Body of pancreas (tissue), 4 donors: ENCODE measurements at regions not wholly inside any gene's neighbourhood (a gene's known extent, or its start where the extent isn't known, plus 50 kb on each side); places are given as distances from the start of the nearest gene placed in this dataset.
A peak's percentile ranks its signal among the peaks of the same experiment; 100 is the strongest.
"Not testable (repeated sequence)": the region's sequence is repeated elsewhere in the genome, so short reads cannot be mapped to it uniquely, and the experiment has no call there.

Source experiments
- ATAC-seq: fragments of 150-250 bp; one replicate; pipeline ENCODE4 v1.9.1; 2016
- DNase-seq, 4 donors: peaks; one replicate each; pipeline ENCODE4 v3.0.0-alpha.2; 2019
- H3K27ac ChIP-seq, 4 donors: fragments of 200-600 bp; sonication (generic); 1 replicate in 3 of 4; 2 replicates in 1 of 4; pipeline versions ENCODE4 v1.5.1 to v1.6.1; 2016 to 2019; ENCODE audit warnings: mild to moderate bottlenecking in 1 of 4, mixed read lengths in 1 of 4, moderate library complexity in 1 of 4
- H3K27me3 ChIP-seq, 2 donors: fragments of 200-600 bp; sonication (generic); one replicate each; pipeline ENCODE4 v1.6.0; 2016; ENCODE audit warnings: mild to moderate bottlenecking in 1 of 2
- H3K36me3 ChIP-seq, 2 donors: fragments of 200-600 bp; sonication (generic); replicated peaks in 1 of 2; 2 replicates each; pipeline ENCODE4 v1.5.1; 2016; ENCODE audit warnings: low read depth in 2 of 2; ENCODE audit not compliant: insufficient read depth in 1 of 2
- H3K4me1 ChIP-seq: fragments of 200-600 bp; sonication (generic); one replicate; pipeline ENCODE4 v1.6.0; 2016
- H3K4me3 ChIP-seq, 2 donors: fragments of 200-600 bp; sonication (generic); 1 replicate in 1 of 2; 2 replicates in 1 of 2; pipeline ENCODE4 v1.5.1; 2016 to 2019
- H3K9me3 ChIP-seq, 3 donors: fragments of 200-600 bp; sonication (generic); 1 replicate in 2 of 3; 2 replicates in 1 of 3; pipeline ENCODE4 v1.5.1; 2016
- CTCF ChIP-seq, 7 experiments: fragments of 450-650 bp in 4 of 7; fragments of 200-600 bp in 3 of 7; sonication (generic) in 3 of 7; IDR thresholded peaks; one replicate each; pipeline ENCODE4 v1.5.1; 2016 to 2019; ENCODE audit warnings: antibody characterized with exemption in 7 of 7
- POLR2A ChIP-seq, 3 donors: fragments of 450-650 bp; IDR thresholded peaks; one replicate each; pipeline ENCODE4 v1.6.1; 2016; ENCODE audit warnings: antibody characterized with exemption in 3 of 3, mild to moderate bottlenecking in 2 of 3
- WGBS, 2 donors: methylation state at CpG; one replicate each; pipeline ENCODE4 v1.1.5; 2017; 5-methylcytosine and 5-hydroxymethylcytosine counted together
- intact Hi-C: fragments of 100-400 bp; cut with DNase I; formaldehyde crosslinking; loops from one replicate; pipeline ENCODE4 v1.15.1; 2023

DNA sequence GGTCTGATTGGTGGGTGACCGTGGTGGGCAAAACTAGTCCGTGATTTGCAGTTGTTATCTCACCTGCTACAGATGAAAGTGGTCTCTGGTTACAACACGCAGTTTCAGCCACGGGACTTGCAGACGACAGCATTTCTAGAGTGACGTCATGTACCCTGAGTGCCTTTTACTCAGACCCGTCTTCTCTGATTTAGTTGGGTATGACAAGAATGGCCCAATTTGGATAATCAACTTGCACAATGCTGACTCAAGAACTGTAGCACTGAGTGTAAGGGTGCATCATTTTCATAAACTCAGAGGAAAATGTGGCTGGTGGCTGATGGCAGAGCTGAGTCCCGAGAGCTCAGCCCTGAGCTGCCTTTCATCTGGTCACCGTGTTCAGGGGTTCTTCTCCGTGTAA lies 281.4 kb upstream of the FRG1 start:
- intact Hi-C loops, result no loop called here
- TF ChIP-seq CTCF (IDR thresholded peaks at IDR 0.05) (no peak), POLR2A (IDR thresholded peaks at IDR 0.05) (no peak)
- Histone ChIP-seq H3K9me3 (no peaks in the 10 kb centered on the region), H3K4me3 (no peak overlapping the region), H3K36me3 (no peaks in the 10 kb centered on the region), H3K4me1 (no peaks in the 10 kb centered on the region), H3K27me3 (no peaks in the 10 kb centered on the region), H3K27ac (peak overlapping the region in 1 of 4 donors; percentile 50)
- no peak for ATAC-seq
- peak in 1 of 4 donors; percentile 42 for DNase-seq
- 62 to 70% methylated on average over 7 to 9 of the region's 10 CpGs for WGBS, 2 donors

GRCh38 chr4:189660722-189661360 lies 279.8 kb upstream of the FRG1 start:
- Histone ChIP-seq H3K36me3 (no peaks in the 10 kb centered on the region), H3K4me1 (peaks cover 3% of the 10 kb centered on the region), H3K4me3 (no peak overlapping the region), H3K9me3 (no peaks in the 10 kb centered on the region), H3K27ac (no peak overlapping the region), H3K27me3 (no peaks in the 10 kb centered on the region)
- intact Hi-C loops, result no loop called here
- ATAC-seq (no peak), DNase-seq (no peak)
- WGBS, 2 donors, result 71 to 72% methylated on average over 16 of the region's 16 CpGs
- TF ChIP-seq CTCF (IDR thresholded peaks at IDR 0.05) (no peak), POLR2A (IDR thresholded peaks at IDR 0.05) (no peak)

- TF ChIP-seq CTCF (IDR thresholded peaks at IDR 0.05), result no peak
- TF ChIP-seq POLR2A (IDR thresholded peaks at IDR 0.05), result no peak
- peaks cover 6% of the 10 kb centered on the region for H3K4me1 ChIP-seq
- intact Hi-C loops, result no loop called here
- H3K36me3 ChIP-seq, result no peaks in the 10 kb centered on the region
- no peaks in the 10 kb centered on the region for H3K27me3 ChIP-seq
- H3K9me3 ChIP-seq, result no peaks in the 10 kb centered on the region
- H3K4me3 ChIP-seq, result no peak overlapping the region
- no peak overlapping the region for H3K27ac ChIP-seq
- ATAC-seq (no peak), DNase-seq (no peak)
- 83 to 93% methylated on average over 15 to 27 of the region's 27 CpGs for WGBS, 2 donors
Measured at GRCh38 chr4:189664693-189665250, 275.9 kb upstream of the FRG1 start.

GRCh38 chr4:189665712-189666305 lies 274.9 kb upstream of the FRG1 start:
- intact Hi-C loops, H3K9me3 ChIP-seq, H3K27ac ChIP-seq, H3K4me3 ChIP-seq, H3K36me3 ChIP-seq, H3K27me3 ChIP-seq, H3K4me1 ChIP-seq, ATAC-seq: not testable (repeated sequence)
- 8 to 22% methylated on average over 2 of the region's 2 CpGs for WGBS, 2 donors
- peak in 1 of 4 donors; percentile 34 for DNase-seq

DNA sequence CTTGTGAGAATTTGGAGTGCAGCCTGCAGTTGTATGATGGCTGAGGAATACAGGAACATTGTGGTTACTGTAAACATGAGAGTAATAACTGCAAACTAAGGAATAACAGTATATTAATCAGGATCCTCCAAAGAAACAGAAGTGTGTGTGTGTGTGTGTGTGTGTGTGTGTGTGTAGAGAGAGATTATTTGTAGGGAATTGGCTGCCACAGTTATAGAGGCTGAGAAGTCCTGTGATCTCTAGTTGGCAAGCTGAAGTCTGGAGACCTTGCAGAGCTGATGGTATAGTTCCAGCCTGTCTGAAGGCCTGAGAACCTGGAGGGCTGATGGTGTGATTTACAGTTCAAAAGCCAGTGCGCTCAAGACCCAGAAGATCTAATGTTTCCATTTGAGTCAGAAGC lies 273.3 kb upstream of the FRG1 start:
- DNase-seq, H3K4me1 ChIP-seq, H3K4me3 ChIP-seq, H3K9me3 ChIP-seq, intact Hi-C loops, H3K27me3 ChIP-seq, H3K27ac ChIP-seq, H3K36me3 ChIP-seq, ATAC-seq: not testable (repeated sequence)
- 80 to 100% methylated on average over 1 of the region's 1 CpG for WGBS, 2 donors

GRCh38 chr4:189697675-189698245 lies 242.9 kb upstream of the FRG1 start:
- intact Hi-C loops, H3K27me3 ChIP-seq, H3K4me1 ChIP-seq, H3K36me3 ChIP-seq, H3K27ac ChIP-seq, ATAC-seq, H3K4me3 ChIP-seq, DNase-seq, H3K9me3 ChIP-seq: not testable (repeated sequence)
- WGBS, 2 donors, result no CpG with 5 or more reads among the region's 8 CpGs

DNA sequence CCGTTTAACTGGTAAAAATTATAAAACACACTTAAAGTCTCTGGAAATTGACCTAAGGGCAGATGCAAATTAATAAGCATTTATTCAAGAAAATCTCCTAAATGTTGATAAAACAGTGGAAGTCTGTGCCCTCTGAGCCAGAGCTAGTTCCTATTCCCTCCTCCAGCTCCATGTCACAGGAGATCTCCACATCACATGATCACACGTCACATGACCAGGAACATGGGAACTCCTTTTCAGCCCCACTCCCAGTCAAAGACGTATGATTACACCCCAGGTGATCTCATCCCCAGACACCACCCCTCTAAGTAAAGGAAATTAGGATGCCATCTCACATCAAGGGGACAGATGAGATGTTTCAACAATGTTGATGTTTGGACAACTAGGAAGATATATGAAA lies 237.7 kb upstream of the FRG1 start:
- H3K36me3 ChIP-seq, H3K27me3 ChIP-seq, H3K9me3 ChIP-seq, intact Hi-C loops, DNase-seq, ATAC-seq, H3K27ac ChIP-seq, H3K4me3 ChIP-seq, H3K4me1 ChIP-seq: not testable (repeated sequence)
- WGBS, 2 donors, result 70 to 88% methylated on average over 2 to 3 of the region's 3 CpGs

DNA sequence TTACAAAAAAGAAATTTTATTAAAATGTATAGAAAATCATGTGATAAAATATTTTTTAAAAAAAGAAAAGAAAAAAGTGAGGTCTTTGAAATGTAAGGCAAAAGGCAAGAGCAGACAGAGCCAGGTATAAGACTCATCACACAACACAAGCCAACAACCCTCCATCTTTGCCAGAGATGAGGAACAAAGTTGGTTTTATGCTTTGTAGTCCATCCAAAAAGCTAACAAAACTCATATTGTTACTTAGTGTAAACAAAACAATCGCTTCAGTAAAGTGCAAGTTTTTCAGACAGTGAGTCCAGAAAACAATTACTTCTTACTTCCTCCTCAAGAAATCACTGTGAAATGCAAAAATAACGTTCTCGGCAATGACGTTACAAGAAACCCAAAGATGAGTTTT lies 233.9 kb upstream of the FRG1 start:
- H3K27me3 ChIP-seq, H3K4me3 ChIP-seq, ATAC-seq, DNase-seq, H3K27ac ChIP-seq, H3K36me3 ChIP-seq, intact Hi-C loops, H3K4me1 ChIP-seq, H3K9me3 ChIP-seq: not testable (repeated sequence)
- WGBS, 2 donors, result 64 to 70% methylated on average over 4 of the region's 4 CpGs

DNA sequence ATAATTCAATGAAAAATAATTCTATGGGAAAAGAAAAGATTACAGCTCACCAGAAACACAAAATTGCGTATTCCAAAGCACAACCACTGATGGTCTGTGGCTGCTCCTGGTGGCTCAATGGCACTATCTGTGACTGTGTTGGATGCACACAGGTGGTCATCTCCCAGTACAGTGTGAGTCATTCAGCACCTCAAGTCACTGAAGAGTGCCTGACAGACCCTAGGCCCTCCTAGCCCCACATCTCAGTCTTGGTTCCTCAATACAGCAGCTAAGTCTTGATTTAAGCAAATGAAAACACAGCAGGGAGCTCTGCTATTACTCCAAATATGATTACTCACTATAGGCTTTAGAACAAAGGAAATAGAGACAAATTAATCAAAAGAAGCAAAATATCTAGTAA lies 233.4 kb upstream of the FRG1 start:
- H3K9me3 ChIP-seq, H3K4me3 ChIP-seq, H3K4me1 ChIP-seq, intact Hi-C loops, DNase-seq, H3K36me3 ChIP-seq, ATAC-seq, H3K27me3 ChIP-seq, H3K27ac ChIP-seq: not testable (repeated sequence)
- 88 to 100% methylated on average over 1 of the region's 1 CpG for WGBS, 2 donors
